Endothelial cell of umbilical vein (primary cell): ENCODE measurements at regions not wholly inside any gene's neighbourhood (a gene's known extent, or its start where the extent isn't known, plus 50 kb on each side); places are given as distances from the start of the nearest gene placed in this dataset.

Experiments
- BruUV-seq: library from RNA; stranded (reverse); fragments of 400-500 nt; replicated peaks from 2 replicates; lab custom pipeline; 2021; lab: Mats Ljungman, UMichigan
- CTCF ChIA-PET: fragments of 300-600, 350-600 bp; sonication (Branson Sonifier 250); formaldehyde crosslinking; loops from one replicate; lab custom pipeline; 2021; ENCODE audit warnings: antibody characterized with exemption, inconsistent platforms; lab: Charles Lee
- POLR2A ChIA-PET: fragments of 300-600, 350-600 bp; sonication (Branson Sonifier 250); formaldehyde crosslinking; loops from one replicate; lab custom pipeline; 2021; ENCODE audit warnings: antibody characterized with exemption, inconsistent platforms; lab: Charles Lee
- DNase-seq: peaks from one replicate; pipeline ENCODE4 v3.0.0-alpha.2; 2011; ENCODE audit warnings: low read depth, low spot score
- FAIRE-seq: peaks from 2 replicates; lab custom pipeline; 2011; peaks lifted over from hg19 to GRCh38; lab: Jason Lieb, UNC
- H2AFZ ChIP-seq: 2 replicates; pipeline ENCODE4 v1.6.0; 2012; ENCODE audit warnings: low read depth, low read length, control low read depth, inconsistent platforms
- H3K27ac ChIP-seq: 2 replicates; pipeline ENCODE4 v1.5.1; 2011; ENCODE audit warnings: low read depth, mild to moderate bottlenecking, control low read depth, low read length, moderate library complexity; ENCODE audit not compliant: insufficient read depth
- H3K27me3 ChIP-seq, 2 experiments: 2 replicates each; pipeline versions ENCODE4 v1.6.0 to v1.6.1; 2011; ENCODE audit warnings: low read length in 2 of 2, mixed read lengths in 1 of 2; ENCODE audit not compliant: control insufficient read depth in 2 of 2, insufficient read depth in 2 of 2
- H3K36me3 ChIP-seq, 2 experiments: 2 replicates in 1 of 2; 3 replicates in 1 of 2; pipeline ENCODE4 v1.5.1; 2011; ENCODE audit warnings: low read length in 2 of 2, mild to moderate bottlenecking in 1 of 2, moderate library complexity in 1 of 2; ENCODE audit not compliant: control insufficient read depth in 2 of 2, insufficient read depth in 2 of 2; ENCODE audit errors: extremely low read depth in 1 of 2
- H3K4me1 ChIP-seq: 3 replicates; pipeline ENCODE4 v1.5.1; 2011; ENCODE audit warnings: mild to moderate bottlenecking, low read length; ENCODE audit not compliant: control insufficient read depth, insufficient read depth; ENCODE audit errors: extremely low read depth
- H3K4me2 ChIP-seq: 2 replicates; pipeline ENCODE4 v1.6.1; 2011; ENCODE audit warnings: low read length, control low read depth, mixed read lengths; ENCODE audit not compliant: insufficient read depth
- H3K4me3 ChIP-seq, 3 experiments: fragments of 200-600 bp in 1 of 3; sonication (generic), shearing (Covaris generic) in 1 of 3; replicated peaks in 1 of 3; 2 replicates each; pipeline ENCODE4 v1.5.1; 2011 to 2016; ENCODE audit warnings: control low read depth in 3 of 3, low read length in 3 of 3, mild to moderate bottlenecking in 2 of 3, inconsistent platforms in 1 of 3, low read depth in 1 of 3, moderate library complexity in 1 of 3; ENCODE audit not compliant: insufficient read depth in 1 of 3
- H3K79me2 ChIP-seq: 2 replicates; pipeline ENCODE4 v1.6.0; 2012; ENCODE audit warnings: low read length, inconsistent platforms; ENCODE audit not compliant: control insufficient read depth, insufficient read depth
- H3K9ac ChIP-seq: replicated peaks from 2 replicates; pipeline ENCODE3; 2011; ENCODE audit warnings: low read length, control low read depth; ENCODE audit not compliant: insufficient read depth; ENCODE audit errors: extremely low read depth
- H3K9me1 ChIP-seq: replicated peaks from 3 replicates; pipeline ENCODE4 v1.6.0; 2011; ENCODE audit warnings: mild to moderate bottlenecking, low read length; ENCODE audit not compliant: control insufficient read depth, insufficient read depth; ENCODE audit errors: extremely low read depth
- H3K9me3 ChIP-seq: replicated peaks from 2 replicates; pipeline ENCODE4 v1.5.1; 2012; ENCODE audit warnings: low read length, inconsistent platforms; ENCODE audit not compliant: control insufficient read depth, insufficient read depth
- H4K20me1 ChIP-seq: replicated peaks from 2 replicates; pipeline ENCODE3; 2011; ENCODE audit warnings: mild to moderate bottlenecking, low read length; ENCODE audit not compliant: control insufficient read depth, insufficient read depth; ENCODE audit errors: extremely low read depth
- CTCF ChIP-seq, 2 donors: IDR thresholded peaks; 1 replicate in 1 of 2; 2 replicates in 1 of 2; pipeline ENCODE4 v1.5.1; 2011; ENCODE audit warnings: low read length in 2 of 2, mild to moderate bottlenecking in 2 of 2, moderate library complexity in 2 of 2, control low read depth in 1 of 2, inconsistent platforms in 1 of 2, low read depth in 1 of 2; ENCODE audit not compliant: insufficient read depth in 1 of 2; ENCODE audit errors: extremely low read depth in 1 of 2
- EZH2 ChIP-seq: IDR thresholded peaks from 2 replicates; pipeline ENCODE4 v1.6.1; 2012; ENCODE audit warnings: borderline replicate concordance, low read depth, mild to moderate bottlenecking, moderate library complexity, low read length, inconsistent platforms; ENCODE audit not compliant: severe bottlenecking
- FOS ChIP-seq: IDR thresholded peaks from 2 replicates; pipeline ENCODE4 v1.6.1; 2011; ENCODE audit warnings: mild to moderate bottlenecking, low read length, moderate library complexity, borderline replicate concordance; ENCODE audit not compliant: insufficient read depth
- GATA2 ChIP-seq: IDR thresholded peaks from 2 replicates; pipeline ENCODE4 v1.7.0; 2011; ENCODE audit warnings: low read depth, mild to moderate bottlenecking, moderate library complexity, mixed read lengths, low read length; ENCODE audit not compliant: insufficient read length, insufficient read depth
- JUN ChIP-seq: IDR thresholded peaks from 2 replicates; pipeline ENCODE4 v1.6.1; 2011; ENCODE audit warnings: borderline replicate concordance, low read depth; ENCODE audit not compliant: insufficient read length, insufficient read depth
- MAX ChIP-seq: IDR thresholded peaks from 2 replicates; pipeline ENCODE4 v1.6.1; 2011; ENCODE audit not compliant: insufficient read depth, insufficient read length
- MYC ChIP-seq: IDR thresholded peaks from one replicate; pipeline ENCODE4 v1.6.1; 2011; ENCODE audit warnings: mild to moderate bottlenecking, low read depth, low read length
- POLR2A ChIP-seq: IDR thresholded peaks from 2 replicates; pipeline ENCODE4 v1.6.1; 2012; ENCODE audit warnings: low read depth, mild to moderate bottlenecking, control low read depth, low read length
- POLR2AphosphoS5 ChIP-seq: IDR thresholded peaks from 2 replicates; pipeline ENCODE4 v1.6.1; 2012; ENCODE audit warnings: low read depth, mild to moderate bottlenecking, control low read depth, low read length, moderate library complexity; ENCODE audit not compliant: insufficient read depth
- dilution Hi-C: fragments of 300-500 bp; cut with MboI; formaldehyde crosslinking; loops from one replicate; pipeline ENCODE4 v1.15.0; 2019; ENCODE audit warnings: low sequenced_read_pairs; ENCODE audit not compliant: extremely low pct_ligation_motif_present
- intact Hi-C: fragments of 100-400 bp; cut with micrococcal nuclease; formaldehyde crosslinking; loops from one replicate; pipeline ENCODE4 v1.10.0; 2022

- BruUV-seq, result no TSS peak
- dilution Hi-C loops (no loop called here), intact Hi-C loops (no loop called here)
- no peaks in the 10 kb centered on the region for H4K20me1 ChIP-seq
- no peak overlapping the region for H3K4me3 ChIP-seq
- no peaks in the 10 kb centered on the region for H3K4me1 ChIP-seq
- H2AFZ ChIP-seq, result no peak overlapping the region
- TF ChIP-seq POLR2A (no peak), GATA2 (no peak), FOS (no peak), POLR2AphosphoS5 (no peak), CTCF (IDR thresholded peaks at IDR 0.05; ENCODE audit: extremely low read depth in 1 of 2, insufficient read depth in 1 of 2, low read depth in 1 of 2, low read length in 2 of 2) (no peak), MYC (no peak), MAX (no peak), JUN (no peak), EZH2 (no peak)
- DNase-seq (no peak), FAIRE-seq (no peak)
- no peaks in the 10 kb centered on the region for H3K79me2 ChIP-seq
- no peaks in the 10 kb centered on the region for H3K9me3 ChIP-seq
- no peaks in the 10 kb centered on the region for H3K36me3 ChIP-seq
- ChIA-PET CTCF (no interaction called here), POLR2A (no interaction called here)
- H3K27me3 ChIP-seq, result peaks cover under 1 to 11% of the 10 kb centered on the region in 2 experiments
- no peak overlapping the region for H3K9ac ChIP-seq
- H3K9me1 ChIP-seq, result no peaks in the 10 kb centered on the region
- H3K4me2 ChIP-seq, result no peak overlapping the region
- H3K27ac ChIP-seq, result no peak overlapping the region
Observed at GRCh38 chr10:78555128-78555527, 513.6 kb upstream of the ZMIZ1 start.
